OCI-LY3 (cell line): ENCODE measurements at regions not wholly inside any gene's neighbourhood (a gene's known extent, or its start where the extent isn't known, plus 50 kb on each side); places are given as distances from the start of the nearest gene placed in this dataset.
"Not testable (repeated sequence)": the region's sequence is repeated elsewhere in the genome, so short reads cannot be mapped to it uniquely, and the experiment has no call there.

Experiments
- H2AFZ ChIP-seq: fragments of 200-600, 300-600 bp; shearing (Covaris generic); 2 replicates; pipeline ENCODE4 v1.6.0; 2014; ENCODE audit warnings: antibody characterized with exemption, low read depth, low read length
- H3K27ac ChIP-seq: fragments of 200-600, 300-600 bp; sonication (generic); 2 replicates; pipeline ENCODE4 v1.5.1; 2014; ENCODE audit warnings: mild to moderate bottlenecking, low read length, moderate library complexity, mixed read lengths
- H3K27me3 ChIP-seq: fragments of 200-600, 300-600 bp; sonication (generic); 2 replicates; pipeline ENCODE4 v1.6.1; 2014; ENCODE audit warnings: low read depth, low read length, mixed read lengths
- H3K36me3 ChIP-seq: fragments of 200-600, 300-600 bp; sonication (generic); replicated peaks from 2 replicates; pipeline ENCODE3; 2014; ENCODE audit warnings: low read depth, low read length, mixed read lengths
- H3K4me1 ChIP-seq: fragments of 300-600, 200-600 bp; sonication (generic); 2 replicates; pipeline ENCODE4 v1.6.1; 2014; ENCODE audit warnings: low read length, mixed read lengths
- H3K4me2 ChIP-seq: fragments of 200-600, 300-600 bp; sonication (generic); 2 replicates; pipeline ENCODE4 v1.6.1; 2014; ENCODE audit warnings: low read length, mixed read lengths
- H3K4me3 ChIP-seq: fragments of 300-600, 200-600 bp; sonication (generic); 2 replicates; pipeline ENCODE4 v1.5.1; 2014; ENCODE audit warnings: antibody characterized with exemption, mild to moderate bottlenecking, low read length, moderate library complexity
- H3K79me2 ChIP-seq: fragments of 300-600, 200-600 bp; shearing (Covaris generic); 2 replicates; pipeline ENCODE4 v1.6.1; 2014; ENCODE audit warnings: mild to moderate bottlenecking, low read length, mixed read lengths
- H3K9ac ChIP-seq: fragments of 300-600, 200-600 bp; shearing (Covaris generic); 2 replicates; pipeline ENCODE4 v1.6.0; 2014; ENCODE audit warnings: mild to moderate bottlenecking, low read length, moderate library complexity
- H3K9me3 ChIP-seq: fragments of 200-600, 300-600 bp; shearing (Covaris generic); 2 replicates; pipeline ENCODE4 v1.6.1; 2014; ENCODE audit warnings: low read length, mixed read lengths; ENCODE audit not compliant: insufficient read depth
- H4K20me1 ChIP-seq: fragments of 200-600, 300-600 bp; sonication (generic); 2 replicates; pipeline ENCODE4 v1.6.1; 2016; ENCODE audit warnings: low read length, mixed read lengths; ENCODE audit not compliant: insufficient read depth

GRCh38 chr4:49117951-49118350, 131.9 kb downstream of the CWH43 start:
- H3K27me3 ChIP-seq, H3K9ac ChIP-seq, H3K4me2 ChIP-seq, H3K27ac ChIP-seq, H3K4me3 ChIP-seq, H3K79me2 ChIP-seq, H4K20me1 ChIP-seq, H3K36me3 ChIP-seq, H3K4me1 ChIP-seq, H2AFZ ChIP-seq: not testable (repeated sequence)
- H3K9me3 ChIP-seq: peaks cover 53% of the 10 kb centered on the region

GRCh38 chr4:49118379-49119212, 132.5 kb downstream of the CWH43 start:
- H2AFZ ChIP-seq, H3K27me3 ChIP-seq, H4K20me1 ChIP-seq, H3K27ac ChIP-seq, H3K4me3 ChIP-seq, H3K4me1 ChIP-seq, H3K36me3 ChIP-seq, H3K4me2 ChIP-seq, H3K9ac ChIP-seq, H3K79me2 ChIP-seq: not testable (repeated sequence)
- H3K9me3 ChIP-seq: peaks cover 49% of the 10 kb centered on the region

GRCh38 chr4:49119345-49119744, 133.3 kb downstream of the CWH43 start:
- peaks cover 49% of the 10 kb centered on the region for H3K9me3 ChIP-seq
- H3K9ac ChIP-seq, H3K27me3 ChIP-seq, H3K27ac ChIP-seq, H3K4me2 ChIP-seq, H3K4me1 ChIP-seq, H4K20me1 ChIP-seq, H3K4me3 ChIP-seq, H2AFZ ChIP-seq, H3K79me2 ChIP-seq, H3K36me3 ChIP-seq: not testable (repeated sequence)

GRCh38 chr4:49120042-49120779, 134.1 kb downstream of the CWH43 start:
- H3K36me3 ChIP-seq, H3K79me2 ChIP-seq, H3K4me1 ChIP-seq, H3K9ac ChIP-seq, H3K4me2 ChIP-seq, H2AFZ ChIP-seq, H4K20me1 ChIP-seq, H3K27me3 ChIP-seq, H3K27ac ChIP-seq, H3K4me3 ChIP-seq: not testable (repeated sequence)
- peaks cover 42% of the 10 kb centered on the region for H3K9me3 ChIP-seq

- not testable (repeated sequence) for H3K36me3 ChIP-seq, H3K27me3 ChIP-seq, H3K79me2 ChIP-seq, H3K4me2 ChIP-seq, H3K9ac ChIP-seq, H3K4me3 ChIP-seq, H3K4me1 ChIP-seq, H4K20me1 ChIP-seq, H3K27ac ChIP-seq, H2AFZ ChIP-seq
- peaks cover 42% of the 10 kb centered on the region for H3K9me3 ChIP-seq
These were observed 134.7 kb downstream of the CWH43 start for GRCh38 chr4:49120804-49121203.

- H3K79me2 ChIP-seq, H4K20me1 ChIP-seq, H3K27me3 ChIP-seq, H3K4me3 ChIP-seq, H3K4me1 ChIP-seq, H3K4me2 ChIP-seq, H3K9me3 ChIP-seq, H3K36me3 ChIP-seq, H3K9ac ChIP-seq, H3K27ac ChIP-seq, H2AFZ ChIP-seq: not testable (repeated sequence)
These were observed 140.4 kb downstream of the CWH43 start for GRCh38 chr4:49126443-49126842.

- H3K9me3 ChIP-seq, H2AFZ ChIP-seq, H3K4me2 ChIP-seq, H3K9ac ChIP-seq, H3K4me3 ChIP-seq, H3K4me1 ChIP-seq, H3K36me3 ChIP-seq, H3K27me3 ChIP-seq, H3K79me2 ChIP-seq, H4K20me1 ChIP-seq, H3K27ac ChIP-seq: not testable (repeated sequence)
These were observed 140.8 kb downstream of the CWH43 start for GRCh38 chr4:49126858-49127257.

GRCh38 chr4:49129385-49129784, 143.3 kb downstream of the CWH43 start:
- H3K9me3 ChIP-seq, H4K20me1 ChIP-seq, H2AFZ ChIP-seq, H3K79me2 ChIP-seq, H3K4me1 ChIP-seq, H3K9ac ChIP-seq, H3K27me3 ChIP-seq, H3K4me2 ChIP-seq, H3K4me3 ChIP-seq, H3K36me3 ChIP-seq, H3K27ac ChIP-seq: not testable (repeated sequence)

GRCh38 chr4:49129870-49130269, 143.8 kb downstream of the CWH43 start:
- H4K20me1 ChIP-seq, H3K4me3 ChIP-seq, H3K36me3 ChIP-seq, H3K27ac ChIP-seq, H3K4me1 ChIP-seq, H3K4me2 ChIP-seq, H2AFZ ChIP-seq, H3K27me3 ChIP-seq, H3K9me3 ChIP-seq, H3K9ac ChIP-seq, H3K79me2 ChIP-seq: not testable (repeated sequence)
